Gastroesophageal sphincter (tissue), 4 donors: ENCODE measurements at regions not wholly inside any gene's neighbourhood (a gene's known extent, or its start where the extent isn't known, plus 50 kb on each side); places are given as distances from the start of the nearest gene placed in this dataset.

Experiments
- ATAC-seq: fragments of 150-250 bp; one replicate; pipeline ENCODE4 v1.9.1; 2016; ENCODE audit warnings: mild to moderate bottlenecking, moderate library complexity
- H3K27ac ChIP-seq, 4 donors: fragments of 200-600 bp; sonication (generic) in 3 of 4; 1 replicate in 3 of 4; 2 replicates in 1 of 4; pipeline ENCODE4 v1.5.1; 2016 to 2019
- H3K27me3 ChIP-seq: fragments of 200-600 bp; sonication (generic); one replicate; pipeline ENCODE4 v1.5.1; 2019
- H3K36me3 ChIP-seq, 2 donors: fragments of 200-600 bp; sonication (generic); one replicate each; pipeline ENCODE4 v1.5.1; 2019; ENCODE audit warnings: control low read depth in 1 of 2
- H3K4me1 ChIP-seq, 3 donors: fragments of 200-600 bp; sonication (generic); 1 replicate in 2 of 3; 2 replicates in 1 of 3; pipeline ENCODE4 v1.5.1; 2016 to 2019; ENCODE audit warnings: control low read depth in 2 of 3
- H3K4me3 ChIP-seq, 2 donors: fragments of 200-600 bp; sonication (generic); one replicate each; pipeline ENCODE4 v1.5.1; 2019; ENCODE audit warnings: mild to moderate bottlenecking in 1 of 2, moderate library complexity in 1 of 2
- H3K9me3 ChIP-seq, 3 donors: fragments of 200-600 bp; sonication (generic); one replicate each; pipeline ENCODE4 v1.5.1; 2017 to 2019; ENCODE audit warnings: control low read depth in 2 of 3
- CTCF ChIP-seq, 4 experiments: fragments of 200-600 bp in 2 of 4; fragments of 450-650 bp in 2 of 4; sonication (generic) in 1 of 4; IDR thresholded peaks; one replicate each; pipeline ENCODE4 v1.5.1; 2017 to 2019; ENCODE audit warnings: antibody characterized with exemption in 4 of 4, mild to moderate bottlenecking in 2 of 4, moderate library complexity in 2 of 4
- EP300 ChIP-seq: sonication (generic); formaldehyde crosslinking; IDR thresholded peaks from one replicate; pipeline ENCODE4 v1.6.1; 2017; ENCODE audit warnings: antibody characterized with exemption, mild to moderate bottlenecking
- POLR2A ChIP-seq, 2 donors: fragments of 450-650 bp; IDR thresholded peaks; one replicate each; pipeline ENCODE4 v1.6.1; 2017; ENCODE audit warnings: antibody characterized with exemption in 2 of 2, mild to moderate bottlenecking in 2 of 2, moderate library complexity in 1 of 2
- POLR2AphosphoS5 ChIP-seq: sonication (generic); formaldehyde crosslinking; IDR thresholded peaks from one replicate; pipeline ENCODE4 v1.6.1; 2017; ENCODE audit warnings: antibody characterized with exemption
- WGBS, 2 donors: methylation state at CpG; one replicate each; pipeline ENCODE4 v1.1.5; 2018; ENCODE audit warnings: low coverage in 1 of 2; 5-methylcytosine and 5-hydroxymethylcytosine counted together

DNA sequence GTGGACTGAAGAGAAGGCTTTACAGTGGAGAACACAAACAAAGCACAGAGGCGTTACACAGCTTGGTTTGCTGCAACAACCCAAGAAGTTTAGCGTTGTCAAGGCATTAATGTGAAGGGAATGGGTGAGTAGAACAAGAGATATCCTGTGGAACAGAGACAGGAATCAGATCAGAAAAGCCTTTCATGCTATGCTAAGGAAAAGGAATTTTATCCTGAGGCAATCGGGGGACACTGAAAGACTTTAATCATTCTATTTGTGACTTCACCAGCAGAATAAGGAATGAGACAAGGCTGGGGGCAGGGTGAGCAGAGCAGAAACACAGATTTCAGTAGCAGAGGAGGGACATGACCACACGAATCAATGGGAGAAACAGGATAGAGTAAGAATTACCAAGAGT, 600.7 kb downstream of the IRS1 start:
- no peak overlapping the region for H3K4me3 ChIP-seq
- H3K36me3 ChIP-seq: no peaks in the 10 kb centered on the region
- WGBS, 2 donors: 68 to 77% methylated on average over 4 of the region's 4 CpGs
- TF ChIP-seq POLR2A (IDR thresholded peaks at IDR 0.05): no peak
- TF ChIP-seq POLR2AphosphoS5: no peak
- TF ChIP-seq EP300: no peak
- no peak for TF ChIP-seq CTCF (IDR thresholded peaks at IDR 0.05)
- no peaks in the 10 kb centered on the region for H3K4me1 ChIP-seq
- H3K9me3 ChIP-seq: no peaks in the 10 kb centered on the region
- no peak for ATAC-seq
- H3K27ac ChIP-seq: no peak overlapping the region
- H3K27me3 ChIP-seq: no peaks in the 10 kb centered on the region

DNA sequence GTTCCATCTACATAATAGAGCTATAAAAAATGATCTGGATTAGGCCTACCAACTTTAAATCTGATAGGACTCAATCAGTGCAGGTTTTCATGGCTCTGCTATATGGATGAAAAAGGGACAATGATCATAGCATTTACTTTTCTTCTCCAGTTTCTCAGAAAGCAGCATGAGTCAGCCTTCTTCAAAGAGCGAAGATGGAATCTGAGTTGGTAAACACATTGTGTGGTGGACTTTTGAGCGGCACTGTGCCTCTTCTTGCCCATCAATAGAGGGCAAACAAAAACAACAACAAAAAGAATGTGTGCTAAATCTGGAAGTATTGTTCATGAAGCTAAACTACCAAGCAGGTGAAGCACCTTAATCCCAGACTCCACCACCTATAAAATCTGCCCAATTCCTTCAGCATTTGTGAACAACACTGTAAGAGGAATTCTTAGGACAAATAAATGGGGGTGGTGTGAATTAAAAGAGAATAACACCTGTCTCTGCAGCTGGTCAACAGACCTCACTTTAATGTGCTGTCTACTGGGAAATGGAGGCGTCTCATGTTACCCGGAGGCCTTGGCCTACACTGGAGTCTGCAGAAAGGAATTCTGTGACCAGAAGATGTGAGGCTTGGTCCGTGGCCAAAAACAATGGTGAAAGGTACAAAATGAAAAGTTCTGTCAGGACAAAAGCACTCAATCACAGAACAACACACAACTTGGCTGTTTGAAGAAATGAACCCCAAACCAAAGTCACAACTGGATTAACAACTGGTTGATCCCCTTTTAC, 609.0 kb downstream of the IRS1 start:
- H3K27ac ChIP-seq: no peak overlapping the region
- H3K4me3 ChIP-seq: no peak overlapping the region
- no peak for TF ChIP-seq POLR2A (IDR thresholded peaks at IDR 0.05)
- TF ChIP-seq CTCF (IDR thresholded peaks at IDR 0.05): no peak
- no peak for TF ChIP-seq EP300
- no peak for TF ChIP-seq POLR2AphosphoS5
- H3K36me3 ChIP-seq: no peaks in the 10 kb centered on the region
- WGBS, 2 donors: 75 to 79% methylated on average over 3 to 5 of the region's 5 CpGs
- no peak for ATAC-seq
- H3K4me1 ChIP-seq: peaks cover 0 to 14% (median 3%) of the 10 kb centered on the region in 3 donors
- H3K27me3 ChIP-seq: no peaks in the 10 kb centered on the region
- no peaks in the 10 kb centered on the region for H3K9me3 ChIP-seq

GRCh38 chr2:226189061-226189460, 610.6 kb downstream of the IRS1 start:
- H3K9me3 ChIP-seq: no peaks in the 10 kb centered on the region
- H3K4me1 ChIP-seq: peaks cover 0 to 14% (median 3%) of the 10 kb centered on the region in 3 donors
- H3K36me3 ChIP-seq: no peaks in the 10 kb centered on the region
- H3K27me3 ChIP-seq: no peaks in the 10 kb centered on the region
- no peak overlapping the region for H3K27ac ChIP-seq
- TF ChIP-seq EP300 (no peak), POLR2A (IDR thresholded peaks at IDR 0.05) (no peak), POLR2AphosphoS5 (no peak), CTCF (IDR thresholded peaks at IDR 0.05) (no peak)
- 92% methylated on average over 4 to 5 of the region's 5 CpGs for WGBS, 2 donors
- no peak for ATAC-seq
- no peak overlapping the region for H3K4me3 ChIP-seq

GRCh38 chr2:226187616-226188015, 612.0 kb downstream of the IRS1 start:
- WGBS, 2 donors: 8 to 9% methylated on average over 2 of the region's 2 CpGs
- H3K4me1 ChIP-seq: peaks cover 0 to 14% (median 3%) of the 10 kb centered on the region in 3 donors
- no peak for ATAC-seq

More at GRCh38 chr2:226187616-226188015, 612.0 kb downstream of the IRS1 start:
- no peaks in the 10 kb centered on the region for H3K27me3 ChIP-seq
- no peaks in the 10 kb centered on the region for H3K36me3 ChIP-seq
- TF ChIP-seq POLR2A (IDR thresholded peaks at IDR 0.05) (no peak), POLR2AphosphoS5 (no peak), EP300 (no peak), CTCF (IDR thresholded peaks at IDR 0.05) (no peak)
- H3K4me3 ChIP-seq: no peak overlapping the region
- H3K27ac ChIP-seq: no peak overlapping the region
- no peaks in the 10 kb centered on the region for H3K9me3 ChIP-seq
